Tongue (tissue), 1 donor: ENCODE measurements at regions not wholly inside any gene's neighbourhood (a gene's known extent, or its start where the extent isn't known, plus 50 kb on each side); places are given as distances from the start of the nearest gene placed in this dataset. TPM values are rescaled to one million over a fixed set of nuclear protein-coding genes. Genes with fewer than 3 reads are reported as not detected.

Source experiments
- small RNA-seq: library from RNA; depleted of rRNA; stranded (forward); fragments of <200 nt; gene quantifications from one replicate; pipeline ENCODE3, GENCODE V24; 2014; ENCODE audit warnings: low replicate concordance

Small RNAs in the stretch of these regions (small RNA-seq; reads per million reads assigned to genes)
- gene FO393413.1 (not detected), gene RNU7-65P (not detected)
